ENCODE measurements at regions not wholly inside any gene's neighbourhood (a gene's known extent, or its start where the extent isn't known, plus 50 kb on each side); places are given as distances from the start of the nearest gene placed in this dataset.
"Not testable (repeated sequence)": the region's sequence is repeated elsewhere in the genome, so short reads cannot be mapped to it uniquely, and the experiment has no call there.

DNA sequence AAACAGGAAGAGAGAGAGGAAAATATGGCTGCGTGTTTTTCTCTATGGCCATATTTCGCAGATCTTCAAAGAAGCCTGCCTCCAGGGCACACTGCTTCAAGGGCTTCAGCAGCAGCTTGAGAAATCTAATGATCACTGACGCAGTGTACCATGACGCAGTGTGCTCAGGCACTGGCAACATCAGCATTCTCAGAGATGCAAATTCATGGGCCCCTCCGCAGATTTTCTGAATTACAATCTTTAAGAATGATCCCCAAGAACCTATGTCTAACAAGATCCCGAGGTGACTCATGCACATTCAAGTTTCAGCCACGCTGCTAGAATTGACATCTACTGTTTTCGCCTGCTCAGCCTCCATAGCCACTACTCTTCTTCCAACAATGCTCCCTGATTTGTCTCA is 143.9 kb upstream of the ZNF366 start:
- no peak for DNase-seq (ENCODE audit: low spot score)

DNA sequence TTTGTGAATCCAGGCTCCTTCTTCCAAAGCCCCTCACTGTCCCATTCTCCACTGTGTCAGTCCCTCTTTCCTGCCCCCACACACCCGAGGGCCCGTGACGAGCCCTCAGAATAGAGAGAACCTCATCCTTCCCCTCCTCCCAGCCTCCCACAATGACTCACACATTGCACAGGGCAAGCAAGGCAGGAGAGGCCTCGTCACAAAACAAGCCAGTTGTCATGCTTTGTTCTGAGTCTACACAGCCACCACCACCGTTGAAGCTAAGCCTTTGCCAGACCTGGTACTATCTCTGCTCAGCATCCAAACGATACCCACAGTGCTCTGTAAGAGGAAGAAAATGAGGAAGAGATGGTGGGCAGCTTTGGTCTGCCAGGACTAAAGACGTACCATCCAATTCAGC is 142.2 kb upstream of the ZNF366 start:
- no peak for DNase-seq (ENCODE audit: low spot score)

DNA sequence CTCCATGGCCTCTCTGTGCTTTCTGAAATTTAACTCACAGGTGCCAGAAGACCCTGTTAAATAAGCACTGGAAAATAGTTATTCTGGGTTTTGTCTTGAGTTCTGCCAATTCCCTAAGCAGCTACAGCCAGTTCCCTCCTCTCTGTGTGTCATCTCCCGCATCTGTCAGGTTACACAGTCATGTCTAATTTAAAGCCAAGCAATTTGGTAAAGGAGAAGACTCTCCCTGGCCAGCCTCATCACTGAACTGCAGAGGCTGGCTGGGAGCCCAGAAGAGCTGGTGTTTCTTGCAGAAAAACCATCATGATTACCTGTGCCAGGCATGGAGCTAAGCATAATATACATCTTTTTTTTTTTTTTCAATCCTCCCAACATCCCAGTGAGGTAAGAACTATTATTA is 141.3 kb upstream of the ZNF366 start:
- no peak for DNase-seq (ENCODE audit: low spot score)

DNA sequence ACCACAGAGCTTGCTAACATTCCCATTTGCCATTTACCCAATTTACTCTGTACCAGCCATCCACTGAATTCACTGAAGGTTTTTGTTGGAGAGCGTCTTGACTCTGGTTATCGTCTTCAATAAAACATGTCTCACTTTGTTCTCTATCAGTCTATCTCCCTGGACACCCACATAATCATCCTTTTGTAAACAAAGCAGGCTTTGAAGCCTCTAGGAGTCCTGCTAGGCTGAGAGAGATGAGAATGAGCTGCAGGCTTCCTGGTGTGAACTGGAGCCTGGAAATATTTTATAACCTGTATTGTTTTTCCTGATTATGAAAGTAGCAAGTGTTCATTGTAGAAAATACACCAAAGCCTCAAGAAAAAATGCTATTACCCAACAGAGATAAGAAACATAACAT is 140.6 kb upstream of the ZNF366 start:
- DNase-seq (ENCODE audit: low spot score): no peak

DNA sequence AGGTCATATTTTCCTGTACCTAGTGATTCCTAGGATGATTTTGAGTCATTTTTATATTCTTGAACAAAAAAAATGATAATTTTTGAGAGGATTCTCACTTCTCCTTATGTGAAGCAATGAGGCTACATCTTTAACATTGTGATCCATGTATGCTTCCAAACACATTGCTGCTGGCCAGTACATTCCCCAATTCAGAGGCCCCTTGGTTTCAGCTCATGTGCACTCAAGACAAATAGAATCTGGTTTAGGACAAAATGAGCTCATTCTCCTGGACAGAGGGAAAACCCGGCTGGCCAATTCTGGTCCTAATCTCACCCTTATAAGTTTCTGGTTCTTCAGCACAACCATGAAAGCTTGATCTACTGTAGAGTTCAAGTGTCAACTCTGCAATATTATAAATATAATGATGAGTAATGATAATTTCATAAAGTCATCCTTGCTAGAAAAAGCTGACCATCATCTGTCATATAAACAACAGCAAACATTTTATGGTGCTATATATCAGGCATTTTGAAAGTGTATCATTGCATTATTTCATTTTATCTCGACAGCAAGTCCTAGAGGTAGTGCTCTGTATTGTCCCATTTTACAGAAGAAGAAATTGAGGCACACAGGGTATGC is 139.1 kb upstream of the ZNF366 start:
- no peak for DNase-seq (ENCODE audit: low spot score)

DNA sequence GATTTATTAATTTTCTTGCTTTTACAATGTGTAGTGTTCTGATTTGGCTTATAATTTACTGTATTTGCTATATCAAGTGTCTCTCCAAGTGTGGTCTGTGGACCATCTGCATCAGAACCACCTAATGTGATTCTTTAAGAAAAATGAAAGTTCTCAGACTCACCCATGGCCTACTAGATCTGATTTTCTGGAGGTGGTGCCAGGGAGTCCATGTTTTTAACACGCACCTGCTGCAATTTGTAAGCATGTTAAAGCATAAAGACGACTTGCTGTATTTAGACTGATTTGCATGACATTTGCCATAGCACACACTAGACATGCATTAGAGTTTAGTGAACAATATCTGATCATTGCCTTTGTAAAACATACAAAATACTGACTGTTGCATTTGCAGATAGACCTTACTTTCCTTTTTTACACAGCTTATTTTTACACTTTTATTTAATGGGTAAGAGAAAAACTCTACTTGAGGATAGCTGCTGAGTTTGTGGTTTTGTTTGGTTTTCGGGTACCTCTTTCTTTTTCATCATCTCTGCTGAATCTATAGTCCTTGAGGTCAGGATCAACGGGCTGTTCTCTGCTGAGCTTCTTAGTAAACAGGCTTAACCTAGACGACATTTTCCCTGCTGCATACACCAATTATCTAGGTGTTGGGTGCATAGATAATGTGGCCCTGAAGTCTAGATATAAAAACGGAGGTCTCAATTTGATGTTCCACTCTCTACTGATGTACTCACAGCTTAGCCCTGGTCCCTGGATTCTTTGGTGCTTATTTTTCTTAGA is 138.0 kb upstream of the ZNF366 start:
- no peak for DNase-seq (ENCODE audit: low spot score)

DNA sequence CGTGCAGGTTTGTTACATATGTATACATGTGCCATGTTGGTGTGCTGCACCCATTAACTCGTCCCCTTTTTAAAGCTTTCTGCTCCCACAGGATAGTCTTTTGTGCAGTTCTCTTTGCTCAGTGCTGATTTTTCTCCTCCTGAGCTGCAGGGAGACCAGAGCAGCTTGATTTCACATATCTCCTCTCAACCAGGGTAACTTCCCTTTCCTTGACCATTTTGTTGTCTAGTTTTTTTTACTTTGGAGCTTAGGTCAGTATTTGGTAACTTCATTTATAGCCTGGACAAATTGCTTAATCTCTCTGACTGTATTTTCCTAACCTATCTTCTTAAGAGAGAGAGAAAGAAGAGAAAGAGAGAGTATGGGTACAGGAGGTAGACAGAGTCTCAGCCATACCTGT is 137.1 kb upstream of the ZNF366 start:
- DNase-seq (ENCODE audit: low spot score): no peak

DNA sequence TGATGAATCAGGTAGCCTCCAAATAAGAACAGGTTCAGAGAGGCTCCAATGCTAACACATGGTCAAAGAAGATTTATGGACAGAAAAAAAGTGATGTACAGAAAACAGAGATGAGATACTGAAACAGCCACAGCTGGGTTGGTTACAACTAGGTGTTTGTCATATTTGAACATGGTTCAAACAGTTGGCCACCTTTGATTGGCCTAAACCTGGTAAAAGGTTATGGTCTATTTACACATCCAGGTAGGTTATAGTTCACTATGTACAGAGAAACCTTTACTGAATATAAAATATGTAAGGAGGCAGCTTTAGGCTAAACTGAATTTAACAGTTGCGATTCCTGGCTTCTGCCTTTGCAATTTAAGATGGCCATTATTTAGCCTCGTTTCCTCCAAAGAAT is 134.0 kb upstream of the ZNF366 start:
- no peak for DNase-seq (ENCODE audit: low spot score)

DNA sequence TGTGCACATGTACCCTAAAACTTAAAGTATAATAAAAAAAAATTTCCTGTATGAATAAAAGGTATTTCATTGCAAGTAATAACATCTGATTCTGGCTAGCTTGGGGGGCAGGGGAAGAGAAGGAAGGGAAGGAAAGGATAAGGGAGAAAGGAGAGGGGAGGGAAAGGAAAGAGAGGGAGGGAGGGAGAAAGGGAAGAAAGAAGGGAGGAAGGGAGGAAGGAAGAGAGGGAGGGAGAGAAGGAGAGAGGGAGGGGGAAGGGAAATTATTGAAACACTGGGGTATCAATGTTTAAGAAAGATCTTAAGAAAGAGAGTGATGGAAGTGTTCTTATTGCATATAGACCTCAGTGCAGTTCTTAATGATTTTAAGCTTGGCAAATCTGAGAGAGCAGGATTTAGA is 129.8 kb upstream of the ZNF366 start:
- DNase-seq (ENCODE audit: low spot score): no peak

DNA sequence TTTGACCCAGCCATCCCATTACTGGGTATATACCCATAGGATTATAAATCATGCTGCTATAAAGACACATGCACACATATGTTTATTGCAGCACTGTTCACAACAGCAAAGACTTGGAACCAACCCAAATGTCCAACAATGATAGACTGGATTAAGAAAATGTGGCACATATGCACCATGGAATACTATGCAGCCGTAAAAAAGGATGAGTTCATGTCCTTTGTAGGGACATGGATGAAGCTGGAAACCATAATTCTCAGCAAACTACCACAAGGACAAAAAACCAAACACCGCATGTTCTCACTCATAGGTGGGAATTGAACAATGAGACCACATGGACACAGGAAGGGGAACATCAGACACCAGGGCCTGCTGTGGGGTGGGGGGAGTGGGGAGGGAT is 129.4 kb upstream of the ZNF366 start:
- not testable (repeated sequence) for DNase-seq (ENCODE audit: low spot score)

DNA sequence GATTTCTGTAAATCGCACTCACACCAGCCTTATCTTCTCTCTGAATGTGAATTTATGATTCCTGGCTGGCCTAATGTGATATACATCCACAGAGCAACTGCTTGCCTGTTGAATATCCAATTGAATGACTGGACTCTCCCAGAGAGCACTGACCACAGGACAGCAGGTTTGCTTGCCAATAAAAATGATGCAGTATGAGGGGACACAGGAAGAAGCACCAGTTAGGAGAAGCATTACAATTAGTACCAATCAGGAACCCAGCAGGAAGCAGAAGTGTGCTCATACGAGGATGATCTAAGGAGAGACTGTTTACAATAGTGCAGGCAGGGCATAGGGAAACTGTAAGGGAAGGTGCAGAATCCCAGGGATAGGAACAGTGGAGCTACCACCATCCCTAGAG is 127.2 kb upstream of the ZNF366 start:
- no peak for DNase-seq (ENCODE audit: low spot score)

DNA sequence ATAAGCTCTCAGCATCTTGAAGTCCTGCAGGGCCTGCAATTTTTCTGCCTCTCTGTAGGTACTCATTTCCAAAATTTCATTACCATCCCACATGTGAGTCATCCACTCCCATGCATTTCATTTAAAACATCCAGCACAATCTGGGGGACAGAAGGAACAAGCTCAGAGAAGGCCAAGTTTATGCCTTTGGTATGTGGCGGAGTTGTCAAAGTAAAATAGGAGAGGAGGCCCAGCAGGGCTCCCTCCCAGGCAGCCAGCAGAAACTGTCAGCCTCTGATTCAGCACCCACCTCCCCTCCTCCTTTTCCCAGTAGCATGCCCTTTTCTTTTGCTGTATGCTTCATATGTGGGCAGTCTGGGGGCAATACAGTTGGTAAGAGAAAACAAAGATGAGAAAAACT is 126.4 kb upstream of the ZNF366 start:
- DNase-seq (ENCODE audit: low spot score): no peak

DNA sequence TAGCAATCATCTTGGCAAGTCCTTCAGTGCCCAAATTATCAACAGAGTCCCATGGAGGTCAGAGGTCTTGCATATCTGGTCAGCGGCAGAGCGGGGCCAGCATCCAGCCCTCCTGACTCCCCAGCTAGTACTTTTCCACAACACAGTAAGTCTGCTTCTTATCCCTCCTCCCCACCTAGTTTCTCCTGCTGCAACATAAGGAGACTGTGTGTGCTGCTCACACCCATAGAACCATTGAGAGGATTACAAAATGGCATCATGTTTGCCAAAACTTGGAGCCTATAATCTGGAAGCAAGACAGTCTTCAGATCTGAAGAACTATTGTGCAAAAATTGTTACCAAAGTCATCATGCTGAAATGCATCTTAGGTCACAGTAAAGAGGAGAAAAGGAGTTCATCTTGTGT is 125.8 kb upstream of the ZNF366 start:
- no peak for DNase-seq (ENCODE audit: low spot score)

DNA sequence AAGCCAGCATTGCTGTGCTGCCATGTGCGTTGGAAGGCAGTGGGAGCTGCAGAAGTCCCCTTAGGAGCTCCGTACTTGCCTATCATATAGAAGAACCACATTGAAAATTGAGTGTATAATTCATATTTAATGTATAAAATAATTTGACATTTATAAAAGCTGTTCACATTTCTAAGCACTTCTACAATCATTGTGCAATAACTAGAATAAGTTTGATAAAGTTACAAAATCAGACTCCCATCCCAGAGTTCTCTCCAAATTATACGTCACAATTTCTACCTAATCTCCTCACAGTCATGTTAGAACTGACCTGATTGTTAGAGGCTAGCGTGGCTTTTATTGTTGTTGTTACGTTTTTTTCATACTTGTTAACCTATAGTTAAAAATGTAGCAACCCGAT is 123.5 kb upstream of the ZNF366 start:
- DNase-seq (ENCODE audit: low spot score): no peak

DNA sequence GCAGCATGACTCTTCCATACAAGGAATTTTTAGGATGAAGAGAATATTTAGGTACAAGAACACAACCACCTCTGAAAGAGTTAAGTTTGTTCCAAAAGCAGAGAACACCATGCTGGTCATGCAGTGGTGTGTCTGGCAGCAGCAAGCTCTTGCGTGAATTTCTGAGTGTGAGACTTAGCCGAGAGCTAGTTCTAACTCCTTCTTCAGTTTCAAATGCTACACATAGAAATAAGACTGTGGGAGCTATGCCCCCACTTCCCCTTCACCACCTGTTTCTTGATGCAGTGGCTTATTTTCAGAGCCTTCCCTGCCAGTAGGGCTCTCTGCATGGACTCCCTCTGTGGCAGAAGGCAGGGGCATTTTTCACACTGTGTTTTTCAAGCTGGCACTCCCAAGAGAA is 122.9 kb upstream of the ZNF366 start:
- no peak for DNase-seq (ENCODE audit: low spot score)

DNA sequence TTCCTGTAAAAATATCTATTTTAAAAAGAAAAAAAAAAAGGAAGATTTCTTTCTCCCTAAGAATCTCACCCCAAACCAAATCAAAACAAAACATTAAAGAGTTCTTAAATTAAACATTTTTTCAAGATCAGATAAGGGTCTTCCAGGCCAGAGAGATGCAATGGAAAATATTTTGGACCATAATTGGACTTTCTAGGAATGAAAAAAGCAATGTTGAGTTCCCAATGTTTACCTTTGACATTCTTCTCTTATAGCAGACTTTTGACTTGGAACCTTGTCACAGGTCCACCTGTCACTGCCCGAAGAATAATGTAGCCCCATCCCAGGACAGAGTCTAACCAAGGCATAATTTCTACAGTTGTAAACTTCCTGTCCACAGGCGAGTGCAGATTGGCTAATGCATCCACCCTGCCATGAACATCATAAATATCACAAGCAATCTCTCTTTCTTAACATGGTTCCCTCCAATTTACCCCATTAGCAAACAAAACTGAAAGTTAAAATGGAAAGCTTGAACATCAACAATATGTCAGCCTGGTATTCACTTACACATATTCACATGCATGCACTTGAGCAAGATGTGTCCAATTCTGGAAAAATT is 121.7 kb upstream of the ZNF366 start:
- DNase-seq (ENCODE audit: low spot score): no peak

DNA sequence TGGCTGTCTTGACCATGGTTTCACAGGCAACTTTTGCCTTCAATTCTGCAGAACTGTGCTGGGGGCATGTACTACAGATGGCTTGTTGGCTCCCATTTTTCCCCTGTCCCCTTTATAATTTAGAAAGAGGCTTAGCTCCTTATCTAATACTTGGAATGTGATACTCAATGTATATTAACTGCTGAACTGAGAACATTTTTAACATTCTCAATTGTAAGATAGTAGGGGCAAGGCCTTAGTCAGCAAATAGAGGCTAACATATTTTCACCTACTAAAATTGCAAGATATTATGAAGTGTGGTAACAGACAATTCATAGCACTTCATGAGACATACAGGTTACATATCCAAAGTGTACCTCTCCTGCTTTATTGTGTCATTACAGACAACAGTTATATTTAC is 118.1 kb upstream of the ZNF366 start:
- DNase-seq (ENCODE audit: low spot score): no peak

DNA sequence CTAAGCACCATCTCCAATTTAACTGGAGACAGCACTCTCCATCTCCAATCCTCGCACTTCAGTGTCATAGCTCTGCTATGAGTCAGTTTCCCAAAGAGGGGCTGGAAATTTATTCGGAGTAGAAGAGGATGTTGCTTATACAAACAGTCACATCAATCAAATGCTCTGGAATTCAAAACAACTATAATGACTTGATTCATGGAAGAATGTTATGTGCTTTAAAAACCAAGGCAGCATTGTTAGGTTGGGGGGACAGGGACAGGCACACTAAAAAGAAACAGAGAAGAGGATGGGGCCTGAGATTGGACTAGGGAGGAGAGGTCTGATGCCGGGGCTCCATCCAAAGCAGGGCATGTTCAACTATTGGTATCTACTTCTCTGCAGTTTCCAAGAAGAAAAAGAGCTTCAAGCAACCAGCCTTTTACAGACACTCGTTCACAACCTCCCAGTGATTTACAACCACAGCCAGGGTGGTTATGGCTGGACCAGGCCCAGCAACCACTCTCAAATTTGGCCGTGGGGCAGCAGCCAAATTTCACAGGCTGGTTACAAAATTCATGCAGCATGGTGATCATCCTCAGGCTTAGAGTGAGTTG is 117.5 kb upstream of the ZNF366 start:
- no peak for DNase-seq (ENCODE audit: low spot score)

DNA sequence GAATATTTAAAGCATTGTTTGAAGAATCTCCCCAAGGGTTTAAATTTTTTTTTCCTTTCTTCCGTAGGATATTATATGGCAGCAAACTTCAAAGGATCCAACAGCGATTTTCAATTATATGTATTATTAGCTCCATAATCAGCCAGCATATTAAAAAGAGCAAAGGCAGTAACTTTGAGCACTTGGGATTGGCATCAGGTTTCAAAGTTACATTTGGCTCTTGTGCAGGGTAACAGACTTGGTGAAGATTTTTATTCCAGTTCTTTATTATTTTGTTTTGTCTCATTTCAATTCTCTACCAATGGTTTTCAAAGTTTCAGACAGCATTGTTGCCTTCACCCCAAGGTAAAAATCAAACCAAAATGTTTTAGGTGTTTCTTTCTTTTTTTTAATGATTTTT is 116.7 kb upstream of the ZNF366 start:
- no peak for DNase-seq (ENCODE audit: low spot score)

DNA sequence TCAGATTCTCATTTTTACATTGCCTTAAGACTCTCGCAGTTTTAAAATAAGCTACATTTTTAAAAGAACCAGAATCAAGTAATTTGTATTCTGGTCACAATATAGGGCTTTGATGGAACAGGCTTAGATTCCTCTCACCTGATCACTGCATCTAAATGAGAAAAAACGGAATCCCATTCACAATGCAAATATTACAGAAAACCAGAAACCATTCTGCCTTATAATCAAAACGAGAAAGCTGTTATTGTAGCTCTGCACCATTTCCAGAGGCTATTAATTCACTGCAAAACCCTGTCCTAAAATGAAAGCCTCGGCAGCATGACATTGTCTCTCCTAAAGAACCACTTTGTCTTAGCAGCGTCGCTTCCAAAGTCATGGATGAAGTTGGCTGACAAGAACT is 116.1 kb upstream of the ZNF366 start:
- DNase-seq (ENCODE audit: low spot score): no peak

DNA sequence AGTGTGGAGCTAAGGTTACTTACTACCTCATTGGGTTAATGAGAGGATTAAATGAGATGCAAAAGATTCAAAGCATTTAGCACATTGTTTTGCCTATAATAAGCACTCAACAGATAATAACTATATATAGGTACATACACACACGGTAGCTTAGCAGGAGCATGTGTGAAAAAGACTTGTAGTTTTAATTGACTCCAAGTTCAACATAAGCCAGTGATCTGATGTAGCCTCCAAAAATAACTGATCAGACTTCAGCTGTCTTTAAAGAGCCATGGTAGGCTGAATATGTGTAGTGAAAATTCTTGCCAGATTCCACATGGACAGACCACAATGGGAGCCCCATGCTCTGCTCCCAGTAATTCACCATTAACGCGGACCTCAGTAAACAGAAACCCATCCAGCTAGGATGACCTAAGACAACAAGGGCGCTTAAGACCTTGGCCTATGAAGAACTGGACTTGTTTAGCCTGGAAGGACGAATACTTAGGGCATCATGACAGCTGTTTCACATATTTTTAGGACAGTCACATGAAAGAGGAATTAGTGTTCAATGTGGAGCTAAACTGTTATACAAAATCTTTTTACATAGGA is 115.1 kb upstream of the ZNF366 start:
- DNase-seq (ENCODE audit: low spot score): no peak

DNA sequence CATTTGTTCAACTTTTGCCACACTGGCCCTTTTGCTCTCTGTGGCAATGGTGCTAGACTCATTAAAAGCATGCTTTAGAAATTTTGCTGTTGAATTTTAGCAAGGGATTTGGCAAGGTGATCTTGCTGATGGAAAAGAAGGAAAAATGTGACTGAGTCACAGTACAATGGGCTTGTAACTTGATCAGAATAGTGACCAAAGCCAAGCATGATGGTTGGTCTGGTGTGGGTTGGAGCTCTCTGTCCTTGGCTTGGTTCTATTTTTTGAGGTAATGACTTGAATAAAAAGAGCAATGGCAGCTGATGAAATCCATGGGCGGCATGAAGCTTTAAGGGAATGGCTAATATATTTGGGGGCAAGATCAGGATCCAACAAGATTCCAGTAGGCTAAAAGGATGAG is 114.4 kb upstream of the ZNF366 start:
- DNase-seq (ENCODE audit: low spot score): no peak

DNA sequence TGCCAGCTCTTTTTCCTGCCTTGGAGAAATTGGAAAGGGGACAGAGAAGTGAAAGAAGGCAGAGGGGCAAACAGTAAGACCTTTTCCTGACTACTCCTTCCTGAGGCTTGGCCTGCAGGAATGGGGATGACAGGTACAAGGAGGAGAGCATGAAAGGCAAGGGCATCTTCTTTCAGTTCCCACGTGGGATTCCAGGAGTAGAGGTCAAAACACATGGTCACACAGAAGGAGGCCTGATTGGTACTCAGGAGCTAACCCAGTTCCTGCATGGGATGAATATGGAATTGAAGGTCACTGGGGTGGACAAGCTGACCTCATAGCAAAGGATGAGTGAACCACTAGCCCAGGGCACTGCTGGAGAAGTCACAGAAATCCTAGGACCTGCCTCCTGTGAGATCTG is 112.5 kb upstream of the ZNF366 start:
- DNase-seq (ENCODE audit: low spot score): no peak
